GM10266 (cell line): ENCODE measurements at regions not wholly inside any gene's neighbourhood (a gene's known extent, or its start where the extent isn't known, plus 50 kb on each side); places are given as distances from the start of the nearest gene placed in this dataset.
"Not testable (repeated sequence)": the region's sequence is repeated elsewhere in the genome, so short reads cannot be mapped to it uniquely, and the experiment has no call there.

Experiments
- DNase-seq: peaks from one replicate; pipeline ENCODE4 v3.0.0; 2012; ENCODE audit errors: extremely low spot score
- TF ChIP-seq, protein P1 (sequence below): IDR thresholded peaks from 2 replicates; pipeline ENCODE4 v1.5.1; 2012; ENCODE audit warnings: mild to moderate bottlenecking, low read depth; ENCODE audit not compliant: control insufficient read depth, insufficient read depth; ENCODE audit errors: missing control alignments

DNA sequence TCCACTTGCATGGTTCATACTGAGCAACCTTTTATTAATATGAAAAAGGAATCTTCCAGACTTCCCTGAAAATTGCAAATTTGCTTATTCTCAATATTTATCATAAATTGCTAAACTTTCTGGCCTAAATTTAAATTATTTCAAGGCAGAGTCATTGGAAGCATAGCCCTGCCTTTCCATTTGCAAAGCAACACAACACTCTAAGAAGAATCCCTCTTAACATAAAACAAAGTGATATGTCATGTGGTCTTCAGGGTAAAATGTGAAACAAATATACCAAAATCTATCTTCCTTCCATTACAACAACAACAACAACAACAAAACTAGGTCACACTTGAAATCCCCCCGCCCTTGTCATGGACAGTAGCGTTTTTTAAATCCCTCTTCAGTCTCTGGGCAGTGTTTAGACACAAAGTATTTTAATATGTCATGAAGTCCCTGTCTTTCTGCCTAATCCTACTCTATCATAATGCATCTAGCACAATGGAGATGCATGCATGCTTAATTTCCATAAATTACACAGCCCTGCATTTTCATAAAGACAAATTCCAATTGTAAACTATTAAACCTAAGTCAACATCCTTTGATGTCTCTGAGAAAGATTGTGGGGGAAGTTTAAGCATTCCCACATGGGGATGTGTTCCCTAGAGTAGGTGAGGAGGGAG, 668.9 kb upstream of the LCORL start:
- TF ChIP-seq, protein P1, sequence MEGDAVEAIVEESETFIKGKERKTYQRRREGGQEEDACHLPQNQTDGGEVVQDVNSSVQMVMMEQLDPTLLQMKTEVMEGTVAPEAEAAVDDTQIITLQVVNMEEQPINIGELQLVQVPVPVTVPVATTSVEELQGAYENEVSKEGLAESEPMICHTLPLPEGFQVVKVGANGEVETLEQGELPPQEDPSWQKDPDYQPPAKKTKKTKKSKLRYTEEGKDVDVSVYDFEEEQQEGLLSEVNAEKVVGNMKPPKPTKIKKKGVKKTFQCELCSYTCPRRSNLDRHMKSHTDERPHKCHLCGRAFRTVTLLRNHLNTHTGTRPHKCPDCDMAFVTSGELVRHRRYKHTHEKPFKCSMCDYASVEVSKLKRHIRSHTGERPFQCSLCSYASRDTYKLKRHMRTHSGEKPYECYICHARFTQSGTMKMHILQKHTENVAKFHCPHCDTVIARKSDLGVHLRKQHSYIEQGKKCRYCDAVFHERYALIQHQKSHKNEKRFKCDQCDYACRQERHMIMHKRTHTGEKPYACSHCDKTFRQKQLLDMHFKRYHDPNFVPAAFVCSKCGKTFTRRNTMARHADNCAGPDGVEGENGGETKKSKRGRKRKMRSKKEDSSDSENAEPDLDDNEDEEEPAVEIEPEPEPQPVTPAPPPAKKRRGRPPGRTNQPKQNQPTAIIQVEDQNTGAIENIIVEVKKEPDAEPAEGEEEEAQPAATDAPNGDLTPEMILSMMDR: no peak
- no peak for DNase-seq

DNA sequence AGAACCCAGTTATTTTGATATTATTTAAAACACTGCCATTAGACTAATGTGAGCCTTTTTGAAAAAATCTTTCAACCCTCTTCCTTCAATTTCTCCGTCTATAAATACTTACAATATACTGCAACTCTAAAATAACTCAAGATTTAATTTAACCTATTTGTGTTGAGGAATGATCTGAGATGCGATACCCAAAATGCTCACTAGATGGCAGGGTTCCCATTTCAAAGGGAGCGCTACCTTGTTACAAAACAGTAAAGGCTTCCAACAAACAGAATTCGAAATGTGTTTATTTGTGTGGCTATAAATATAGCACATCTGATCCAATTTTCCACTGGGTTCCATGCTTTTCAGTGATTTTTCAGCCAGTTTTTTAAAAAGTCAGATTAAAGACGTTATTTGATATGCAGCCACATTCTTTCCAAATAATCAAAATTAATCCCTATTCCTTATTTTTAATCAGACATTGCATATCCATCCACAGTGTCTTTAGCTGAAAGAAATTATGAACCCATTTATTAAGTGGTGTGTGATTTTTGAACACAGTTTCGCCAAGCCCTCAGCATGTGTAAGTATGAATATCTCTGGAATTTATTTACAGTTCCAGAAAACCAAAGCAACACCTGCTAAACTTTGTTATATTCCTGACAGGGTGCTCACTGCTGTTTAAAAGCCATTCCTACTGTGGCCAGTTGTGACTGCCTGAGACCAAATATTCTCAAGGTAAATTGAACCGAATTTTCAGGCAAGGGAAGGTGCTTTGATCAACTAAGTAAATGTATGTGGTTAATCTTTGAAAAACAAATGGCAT, 668.0 kb upstream of the LCORL start:
- TF ChIP-seq, protein P1: peak; percentile 78
- peak; percentile 16 for DNase-seq

DNA sequence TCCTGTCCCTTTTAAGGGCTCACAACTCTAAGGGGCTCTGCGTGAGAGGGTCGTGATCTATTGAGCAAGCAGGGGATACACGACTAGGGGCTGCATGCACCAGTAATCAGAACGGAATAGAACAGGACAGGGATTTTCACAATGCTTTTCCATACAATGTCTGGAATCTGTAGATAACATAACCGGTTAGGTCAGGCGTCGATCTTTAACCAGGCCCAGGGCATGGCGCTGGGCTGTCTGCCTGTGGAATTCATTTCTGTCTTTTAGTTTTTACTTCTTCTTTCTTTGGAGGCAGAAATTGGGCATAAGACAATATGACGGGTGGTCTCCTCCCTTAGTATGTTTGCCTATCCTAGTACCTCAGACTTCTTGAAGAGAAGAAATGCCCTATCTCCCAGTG, 666.8 kb upstream of the LCORL start:
- not testable (repeated sequence) for DNase-seq

DNA sequence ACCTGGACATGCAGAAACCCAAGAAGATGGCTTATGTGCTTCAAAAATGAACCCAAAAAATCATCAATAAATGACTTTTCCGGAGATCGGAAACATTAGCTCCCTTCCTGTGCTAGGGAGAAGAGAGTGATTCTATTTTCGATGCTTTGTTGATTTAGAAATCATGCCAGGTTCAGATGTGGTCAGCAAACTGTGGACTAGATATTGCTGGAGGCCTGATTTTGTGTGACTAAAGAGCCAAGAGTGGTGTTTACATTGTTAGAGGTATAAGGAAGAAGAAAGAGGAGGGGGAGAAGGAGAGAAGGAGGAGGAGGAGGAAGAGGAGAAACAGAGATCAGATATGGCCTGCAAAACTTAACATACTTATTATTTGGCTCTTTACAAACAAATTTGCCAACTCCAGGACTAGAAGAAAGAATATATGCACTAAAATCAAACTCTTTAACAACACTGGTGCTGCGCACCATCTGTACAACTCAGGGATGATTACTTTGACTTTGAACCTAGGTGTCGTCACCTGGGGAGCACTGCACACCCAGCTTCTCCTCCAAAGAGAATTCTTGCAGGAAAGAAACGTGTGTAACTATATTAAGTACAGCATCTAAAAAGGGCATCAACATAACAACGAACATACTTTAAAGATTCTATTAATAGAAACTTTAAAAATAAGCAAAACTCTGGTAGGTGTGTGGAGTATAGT, 664.9 kb upstream of the LCORL start:
- TF ChIP-seq, protein P1: no peak
- no peak for DNase-seq

DNA sequence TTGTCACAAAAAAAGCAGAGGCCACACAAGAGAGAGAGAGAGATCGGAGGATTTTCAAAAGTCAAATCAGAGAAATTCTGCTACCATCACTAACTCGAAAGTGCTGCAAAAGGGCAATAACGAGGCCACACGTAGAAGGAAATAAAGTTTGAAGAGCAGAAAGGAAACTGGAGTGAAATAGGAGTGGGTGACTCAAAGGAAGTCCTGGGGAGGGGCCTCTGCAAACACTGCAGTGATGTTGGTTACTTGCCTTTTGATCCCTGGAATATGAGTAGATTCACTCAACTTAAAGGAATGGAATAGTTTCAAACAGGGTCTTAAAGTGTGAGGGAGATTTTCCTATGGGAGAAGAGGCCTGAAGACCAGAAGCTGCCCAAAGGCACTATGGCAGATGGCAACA, 663.4 kb upstream of the LCORL start:
- TF ChIP-seq, protein P1: no peak
- DNase-seq: no peak

DNA sequence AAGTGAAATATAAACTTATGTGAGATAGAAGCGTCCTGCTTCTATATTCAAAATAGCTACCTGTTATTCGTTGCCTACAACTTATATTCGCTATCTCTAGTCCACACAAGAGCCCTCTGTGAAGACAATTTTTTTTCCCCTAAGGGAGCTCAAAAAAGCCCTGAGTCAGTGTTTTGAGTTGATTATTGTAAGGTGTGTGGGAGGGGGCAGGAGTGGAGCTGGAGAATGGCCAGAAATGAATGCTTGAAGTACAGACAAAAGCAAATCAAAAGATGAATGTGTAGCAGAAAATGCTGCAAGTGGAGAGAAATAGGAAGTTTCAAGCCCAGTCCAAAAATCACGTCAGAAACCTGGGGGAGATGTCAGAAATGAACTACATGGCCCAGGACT, 655.0 kb upstream of the LCORL start:
- TF ChIP-seq, protein P1: no peak
- DNase-seq: no peak

DNA sequence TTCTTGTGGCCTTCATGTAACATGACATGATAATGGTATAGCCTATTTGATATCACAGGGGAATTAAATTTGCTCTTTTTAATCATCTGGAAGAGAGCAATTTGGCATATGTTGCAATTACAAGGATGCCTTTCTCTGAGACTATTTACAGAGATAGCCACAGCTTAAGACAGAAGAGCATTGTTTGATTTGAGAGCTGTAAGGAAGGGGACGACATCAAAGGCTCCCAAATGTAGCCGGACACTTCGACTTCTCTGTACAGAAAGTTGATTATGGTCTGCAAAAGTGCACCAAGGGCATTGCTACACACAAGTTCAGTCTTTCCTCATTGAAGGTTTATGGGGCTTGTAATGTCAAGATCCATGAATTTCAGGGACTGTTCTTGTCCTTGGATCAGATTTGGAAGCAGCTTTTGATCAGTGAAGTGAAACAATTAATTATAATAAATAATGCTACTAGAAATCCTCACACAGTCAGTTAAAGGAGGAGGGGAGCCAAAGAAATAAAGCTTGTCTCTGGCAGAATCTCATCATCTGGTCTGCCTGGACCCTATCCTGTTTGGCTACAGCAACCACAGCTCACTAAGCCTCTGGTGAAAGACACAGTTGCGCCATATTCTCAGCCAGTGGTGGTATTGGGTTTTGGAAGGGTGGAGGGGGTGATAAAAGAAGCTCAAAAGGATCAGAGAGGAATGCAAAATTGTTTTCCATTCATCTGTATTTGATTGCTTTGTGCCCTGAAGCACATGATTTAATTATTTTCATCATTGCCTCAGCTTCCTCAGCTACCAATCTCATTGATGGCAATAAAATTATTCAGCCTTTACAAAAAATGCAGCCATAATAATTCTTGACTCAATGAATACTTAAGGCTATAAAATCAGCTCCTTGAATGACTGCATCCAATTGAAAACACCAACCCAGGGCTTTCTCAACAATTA, 654.3 kb upstream of the LCORL start:
- DNase-seq: no peak
- TF ChIP-seq, protein P1: no peak
